ENCODE measurements at regions not wholly inside any gene's neighbourhood (a gene's known extent, or its start where the extent isn't known, plus 50 kb on each side); places are given as distances from the start of the nearest gene placed in this dataset.

GRCh38 chr16:50878966-50879615, 137.2 kb downstream of the CYLD start:
- DNase-seq (ENCODE audit: low spot score) = no peak

DNA sequence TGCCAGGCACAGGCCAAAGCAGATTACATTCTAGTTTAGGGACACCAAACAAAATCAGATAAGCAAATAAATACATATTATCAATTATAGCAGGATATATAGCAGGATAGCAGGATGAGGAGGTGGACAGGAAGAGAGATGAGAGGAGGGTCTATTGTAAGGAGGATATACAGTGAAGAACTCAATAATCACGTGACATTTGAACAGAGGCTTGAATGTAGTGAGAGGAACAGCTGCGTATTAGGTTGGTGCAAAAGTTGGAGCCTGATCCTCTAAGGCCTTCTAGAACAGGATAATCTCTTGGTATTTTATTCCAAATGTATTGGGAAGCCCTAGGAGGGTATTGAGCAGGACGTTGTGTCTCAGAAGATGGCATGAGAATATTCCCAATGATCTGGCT, 136.7 kb downstream of the CYLD start:
- DNase-seq (ENCODE audit: low spot score) = no peak

DNA sequence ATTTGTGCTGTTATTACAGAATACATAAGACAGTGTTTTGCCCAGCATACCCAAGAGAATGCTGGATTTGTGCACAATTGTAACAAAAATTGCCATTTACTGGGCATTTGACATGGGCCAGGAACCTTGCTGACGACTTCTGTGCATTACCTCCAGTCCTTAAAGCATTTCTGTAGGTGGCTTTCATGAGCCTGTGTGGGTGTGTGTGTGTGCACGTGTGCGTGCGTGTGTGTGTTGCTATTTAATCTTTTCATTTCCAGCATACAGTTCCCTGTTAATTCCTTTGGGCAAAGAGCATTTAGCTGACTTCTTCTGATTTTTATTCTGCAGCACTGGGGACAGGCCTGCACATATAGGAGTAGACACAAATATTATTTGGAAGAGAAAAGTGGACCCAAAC, 134.4 kb downstream of the CYLD start:
- no peak for DNase-seq (ENCODE audit: low spot score)

DNA sequence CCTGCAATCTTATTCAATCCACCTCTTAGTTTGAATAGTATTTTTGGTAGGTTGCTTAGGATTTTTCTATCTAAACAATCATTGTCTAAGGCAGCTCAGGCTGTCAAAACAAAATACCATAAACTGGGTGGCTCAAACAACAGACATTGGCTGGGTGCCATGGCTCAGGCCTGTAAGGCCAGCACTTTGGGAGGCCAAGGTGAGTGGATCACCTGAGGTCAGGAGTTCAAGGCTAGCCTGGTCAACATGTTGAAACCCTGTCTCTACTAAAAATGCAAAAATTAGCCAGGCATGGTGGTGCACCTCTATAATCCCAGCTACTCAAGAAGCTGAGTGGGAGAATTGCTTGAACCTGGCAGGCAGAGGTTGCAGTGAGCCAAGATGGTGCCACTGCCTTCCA, 126.7 kb downstream of the CYLD start:
- DNase-seq (ENCODE audit: low spot score) = no peak

GRCh38 chr16:50866806-50867205, 124.9 kb downstream of the CYLD start:
- no peak for DNase-seq (ENCODE audit: low spot score)

DNA sequence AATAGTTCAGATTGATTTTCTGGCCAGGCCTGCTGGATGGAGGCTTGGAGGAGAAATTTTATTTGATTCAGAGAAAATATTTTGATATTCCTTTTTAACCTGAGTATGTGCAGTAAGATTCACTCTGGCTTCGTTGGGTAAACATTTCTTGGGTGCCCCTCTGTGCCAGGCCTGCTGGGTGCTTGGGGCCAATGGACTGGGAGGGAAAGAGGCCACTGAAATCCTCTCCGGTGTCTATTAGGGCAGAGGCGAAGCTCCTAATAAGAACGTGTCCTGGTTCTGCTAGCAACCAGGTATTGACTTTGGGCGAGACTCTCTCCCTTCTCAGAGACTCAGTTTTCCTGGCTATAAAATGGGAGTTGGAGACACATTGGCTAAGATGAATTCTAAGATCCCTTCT, 122.5 kb downstream of the CYLD start:
- DNase-seq (ENCODE audit: low spot score) = no peak

DNA sequence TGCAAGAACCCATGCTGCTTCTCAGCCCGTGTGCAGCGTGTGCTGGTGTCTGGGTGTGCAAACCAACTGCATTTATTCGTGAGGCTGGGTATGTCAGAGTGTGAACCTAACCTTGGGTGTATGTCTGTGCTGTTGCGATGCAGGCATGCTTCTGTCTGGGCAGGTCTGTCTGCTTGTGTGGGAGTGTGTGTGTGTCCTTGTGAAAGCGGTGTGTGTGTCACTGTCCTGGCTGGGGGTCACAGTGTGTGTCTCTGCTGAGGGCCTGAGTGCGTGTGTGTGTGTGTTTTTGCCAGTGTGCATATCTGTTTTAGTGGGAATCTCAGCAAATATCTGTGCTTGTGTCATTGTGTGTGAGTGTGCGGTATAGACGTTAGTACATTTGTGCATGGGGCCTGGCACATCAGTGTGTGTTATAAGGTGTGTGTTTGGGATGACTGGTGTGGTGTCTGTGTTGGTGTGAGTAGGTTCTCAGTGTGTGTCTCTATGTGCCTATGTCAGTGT, 121.8 kb downstream of the CYLD start:
- no peak for DNase-seq (ENCODE audit: low spot score)

- no peak for DNase-seq (ENCODE audit: low spot score)
These were observed 121.1 kb downstream of the CYLD start for GRCh38 chr16:50862818-50863643.

DNA sequence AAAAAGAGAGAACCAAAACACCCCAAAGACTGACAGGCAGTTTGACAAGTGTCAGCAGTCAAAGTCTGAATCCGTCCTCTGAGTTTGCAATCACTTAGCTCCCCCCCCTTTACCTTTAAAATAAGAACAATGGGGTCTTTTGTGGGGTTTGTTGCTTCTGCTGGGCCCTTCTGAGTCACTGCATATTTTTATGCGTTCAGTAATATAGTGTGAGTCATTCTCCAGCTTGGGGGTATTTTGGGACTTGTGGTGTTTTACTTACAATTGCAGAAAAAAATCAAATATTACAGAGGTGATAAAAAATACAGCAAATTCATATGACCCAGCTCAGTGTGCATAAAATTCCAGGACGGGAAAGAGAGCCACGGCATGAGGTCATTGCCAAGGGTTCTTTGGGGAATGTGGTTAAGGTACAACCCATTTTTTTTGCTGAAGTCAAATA, 120.1 kb downstream of the CYLD start:
- no peak for DNase-seq (ENCODE audit: low spot score)

- no peak for DNase-seq (ENCODE audit: low spot score)
These were observed 119.6 kb downstream of the CYLD start for GRCh38 chr16:50861451-50861850.

- DNase-seq (ENCODE audit: low spot score) = no peak
These were observed 117.9 kb downstream of the CYLD start for GRCh38 chr16:50859628-50860360.

DNA sequence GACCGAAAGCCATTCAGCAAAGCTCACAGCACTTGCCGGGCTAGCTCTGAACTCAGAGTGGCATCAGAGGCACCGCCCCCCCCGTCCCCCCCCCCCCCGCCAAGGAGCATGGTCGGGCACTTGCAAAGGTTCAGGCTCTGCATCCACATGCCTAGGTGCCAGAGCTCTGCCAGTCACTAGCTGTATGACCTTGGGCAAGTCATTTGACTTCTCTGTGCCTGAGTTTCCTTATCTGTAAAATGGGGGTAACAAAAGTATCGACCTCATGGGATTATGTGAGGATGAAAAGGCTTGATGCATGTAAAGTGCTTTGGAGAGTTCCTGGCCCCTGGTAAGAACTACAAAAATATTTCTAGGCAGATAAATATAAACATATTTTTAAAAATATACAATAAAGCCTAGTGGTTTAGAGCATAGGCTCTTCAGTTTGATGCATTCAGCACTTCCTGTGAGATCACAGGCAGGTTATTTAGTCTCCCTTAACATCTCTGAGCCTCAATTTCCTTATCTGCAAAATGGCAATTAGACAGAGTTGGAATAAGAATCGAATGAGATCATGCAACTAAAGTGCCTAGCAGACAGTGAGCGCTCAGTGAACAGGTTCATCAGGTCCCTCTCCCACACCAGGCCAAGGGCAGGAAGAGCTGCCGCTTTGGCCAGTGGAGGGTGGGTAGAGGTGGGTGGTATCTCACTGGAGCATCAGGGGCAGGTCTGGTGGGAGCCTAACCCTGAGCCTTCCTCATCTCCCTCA, 117.2 kb downstream of the CYLD start:
- DNase-seq (ENCODE audit: low spot score) = no peak

- DNase-seq (ENCODE audit: low spot score) = no peak
These were observed 116.5 kb downstream of the CYLD start for GRCh38 chr16:50858376-50858775.

GRCh38 chr16:50857881-50858280, 116.0 kb downstream of the CYLD start:
- DNase-seq (ENCODE audit: low spot score) = no peak

GRCh38 chr16:50856991-50857390, 115.1 kb downstream of the CYLD start:
- no peak for DNase-seq (ENCODE audit: low spot score)

GRCh38 chr16:50853329-50853728, 111.4 kb downstream of the CYLD start:
- no peak for DNase-seq (ENCODE audit: low spot score)
